ENCODE measurements at regions not wholly inside any gene's neighbourhood (a gene's known extent, or its start where the extent isn't known, plus 50 kb on each side); places are given as distances from the start of the nearest gene placed in this dataset.

DNA sequence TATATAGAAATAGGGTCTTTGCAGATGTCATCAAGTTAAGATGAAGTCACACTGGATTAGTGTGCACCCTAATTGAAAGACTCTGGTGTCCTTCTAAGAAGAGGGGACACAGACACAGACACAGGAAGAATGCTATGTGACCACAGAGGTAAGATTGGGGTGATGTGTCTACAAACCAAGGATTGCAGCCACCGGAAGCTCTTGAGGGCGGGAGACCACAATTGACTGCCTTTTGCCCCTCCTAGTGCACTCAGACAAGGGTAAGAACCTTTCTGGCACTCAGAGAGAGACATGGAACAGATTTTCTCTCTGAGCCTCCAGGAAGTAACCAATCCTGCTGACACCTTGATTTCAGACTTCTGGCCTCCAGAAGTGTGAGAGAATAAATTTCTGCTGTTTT lies 51.2 kb upstream of the ARAP3 start:
- TF ChIP-seq EZH2 (IDR thresholded peaks at IDR 0.05; ENCODE audit: borderline replicate concordance, low read depth, low read length, severe bottlenecking) = no peak
- TF ChIP-seq, protein P1, sequence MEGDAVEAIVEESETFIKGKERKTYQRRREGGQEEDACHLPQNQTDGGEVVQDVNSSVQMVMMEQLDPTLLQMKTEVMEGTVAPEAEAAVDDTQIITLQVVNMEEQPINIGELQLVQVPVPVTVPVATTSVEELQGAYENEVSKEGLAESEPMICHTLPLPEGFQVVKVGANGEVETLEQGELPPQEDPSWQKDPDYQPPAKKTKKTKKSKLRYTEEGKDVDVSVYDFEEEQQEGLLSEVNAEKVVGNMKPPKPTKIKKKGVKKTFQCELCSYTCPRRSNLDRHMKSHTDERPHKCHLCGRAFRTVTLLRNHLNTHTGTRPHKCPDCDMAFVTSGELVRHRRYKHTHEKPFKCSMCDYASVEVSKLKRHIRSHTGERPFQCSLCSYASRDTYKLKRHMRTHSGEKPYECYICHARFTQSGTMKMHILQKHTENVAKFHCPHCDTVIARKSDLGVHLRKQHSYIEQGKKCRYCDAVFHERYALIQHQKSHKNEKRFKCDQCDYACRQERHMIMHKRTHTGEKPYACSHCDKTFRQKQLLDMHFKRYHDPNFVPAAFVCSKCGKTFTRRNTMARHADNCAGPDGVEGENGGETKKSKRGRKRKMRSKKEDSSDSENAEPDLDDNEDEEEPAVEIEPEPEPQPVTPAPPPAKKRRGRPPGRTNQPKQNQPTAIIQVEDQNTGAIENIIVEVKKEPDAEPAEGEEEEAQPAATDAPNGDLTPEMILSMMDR (IDR thresholded peaks at IDR 0.05; ENCODE audit: borderline replicate concordance, extremely low read depth, low read length, poor library complexity, severe bottlenecking) = no peak

Measured in DND-41 (cell line).